ENCODE measurements at regions not wholly inside any gene's neighbourhood (a gene's known extent, or its start where the extent isn't known, plus 50 kb on each side); places are given as distances from the start of the nearest gene placed in this dataset.
"Not testable (repeated sequence)": the region's sequence is repeated elsewhere in the genome, so short reads cannot be mapped to it uniquely, and the experiment has no call there.

DNA sequence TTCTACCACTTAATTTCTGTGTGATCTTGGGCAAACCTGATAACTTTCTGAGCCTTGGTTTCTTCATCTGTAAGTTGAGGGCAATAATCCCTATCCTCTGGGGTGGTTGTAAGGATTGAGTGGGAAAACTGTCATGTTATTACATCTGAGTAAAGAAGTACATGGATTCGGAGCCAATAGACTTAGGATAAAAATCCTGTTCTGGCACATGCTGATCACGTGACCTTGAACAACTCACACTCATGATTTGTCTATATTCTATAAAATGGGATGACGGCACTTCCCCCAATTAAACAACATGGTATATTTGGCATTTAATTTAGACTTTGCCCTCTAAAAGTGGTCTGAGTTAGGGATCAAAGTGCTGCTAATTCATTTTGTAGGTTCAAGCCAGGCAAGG, 315.5 kb downstream of the PLPP3 start:
- DNase-seq, result no peak

- peak; percentile 26 for DNase-seq
These were observed 321.0 kb downstream of the PLPP3 start for GRCh38 chr1:56258371-56258770.

- DNase-seq, result no peak
These were observed 321.6 kb downstream of the PLPP3 start for GRCh38 chr1:56257726-56258125.

DNA sequence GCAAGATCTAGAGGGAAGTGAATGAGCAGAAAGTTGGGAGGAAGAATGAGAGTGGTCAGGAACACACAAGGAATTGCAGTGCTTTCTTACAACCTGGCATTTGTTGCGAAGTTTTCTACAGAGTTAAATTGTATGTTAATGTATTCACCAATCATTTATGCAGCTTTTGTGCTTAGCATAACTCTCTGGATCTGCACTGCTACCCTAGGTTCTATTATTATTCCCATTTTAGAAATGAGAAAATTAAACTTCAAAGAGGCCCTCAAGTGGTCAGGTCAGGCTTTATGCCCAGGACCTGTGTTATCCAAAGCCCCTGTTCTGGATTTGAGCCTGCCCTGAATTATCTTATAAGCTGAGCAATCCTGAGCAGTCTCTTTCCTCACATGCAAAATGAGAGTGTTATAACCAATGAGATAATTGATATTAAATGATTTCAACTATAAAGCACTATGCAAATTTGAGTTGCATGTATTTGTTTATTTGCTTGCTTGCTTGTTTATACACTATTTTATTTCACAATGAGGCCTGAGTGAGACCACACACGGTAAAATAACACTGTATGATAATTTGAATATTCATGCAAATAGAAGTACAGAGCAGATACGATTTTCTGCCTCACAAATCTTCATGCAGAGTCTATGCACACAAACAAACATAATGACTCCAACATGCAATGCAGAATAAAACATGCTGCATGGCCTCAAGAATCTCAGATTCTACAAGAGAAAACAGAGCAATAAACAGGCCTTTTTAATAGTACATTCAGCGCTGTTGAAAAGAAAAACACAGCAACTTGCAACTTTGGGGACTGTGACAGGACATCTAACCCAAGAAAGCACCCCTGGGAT, 323.0 kb downstream of the PLPP3 start:
- DNase-seq, result no peak

- peak; percentile 23 for DNase-seq
These were observed 323.7 kb downstream of the PLPP3 start for GRCh38 chr1:56255516-56256152.

DNA sequence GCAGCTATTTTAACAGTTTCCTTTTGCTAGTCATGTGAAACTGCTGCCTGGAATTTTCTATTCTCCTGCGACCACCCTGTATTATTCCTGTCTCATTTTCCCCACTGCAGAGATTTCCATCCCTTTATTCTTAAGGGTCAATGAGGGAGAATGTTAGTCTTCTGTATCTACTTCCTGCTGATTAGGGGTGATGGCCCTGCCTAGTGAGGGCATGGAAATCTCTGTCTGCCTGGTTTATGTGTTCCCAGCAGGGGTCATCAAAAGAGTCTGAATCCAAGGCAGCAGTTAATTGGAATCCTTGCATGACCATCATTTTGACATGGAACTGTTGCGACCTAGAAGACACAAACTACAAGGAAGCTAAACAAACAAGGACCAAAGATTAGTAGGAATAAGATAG, 325.2 kb downstream of the PLPP3 start:
- no peak for DNase-seq

DNA sequence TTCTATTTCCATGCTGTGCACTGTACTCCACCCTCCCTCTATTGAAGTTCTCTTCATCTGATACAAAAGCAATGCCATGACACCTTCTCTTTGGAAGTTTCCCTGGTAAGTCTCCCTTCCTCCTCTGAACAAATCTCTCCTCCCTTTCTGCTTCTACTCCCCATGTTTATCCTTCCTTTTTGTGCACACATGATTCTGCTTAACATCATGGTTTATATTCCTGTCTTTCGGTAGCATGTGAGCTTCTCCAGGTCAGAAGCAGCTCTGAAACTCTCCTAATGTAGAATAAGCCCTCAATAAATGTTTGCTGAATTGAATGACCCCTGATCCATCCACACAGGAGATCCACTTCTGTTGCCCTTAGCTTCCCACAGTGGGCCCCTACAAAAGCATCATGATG, 328.6 kb downstream of the PLPP3 start:
- no peak for DNase-seq

GRCh38 chr1:56249234-56249633, 330.1 kb downstream of the PLPP3 start:
- no peak for DNase-seq

GRCh38 chr1:56248138-56248537, 331.2 kb downstream of the PLPP3 start:
- no peak for DNase-seq

DNA sequence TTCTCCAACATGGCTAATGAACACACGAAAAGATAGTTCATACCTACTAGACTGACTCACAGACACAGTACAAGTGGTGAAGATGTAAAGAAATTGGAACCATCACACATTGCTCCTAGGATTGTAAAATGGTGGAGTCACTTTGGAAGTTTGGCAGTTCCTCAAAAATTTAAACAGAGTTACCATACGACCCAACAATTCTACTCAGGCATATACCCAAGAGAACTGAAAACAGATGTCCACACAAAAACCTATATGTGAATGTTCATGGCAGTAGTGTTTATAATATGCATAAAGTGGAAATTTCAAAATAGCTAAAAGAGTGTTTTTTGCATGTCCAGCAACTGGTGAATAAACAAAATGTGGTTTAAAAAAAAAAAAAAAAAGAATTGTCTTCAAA, 332.6 kb downstream of the PLPP3 start:
- not testable (repeated sequence) for DNase-seq

DNA sequence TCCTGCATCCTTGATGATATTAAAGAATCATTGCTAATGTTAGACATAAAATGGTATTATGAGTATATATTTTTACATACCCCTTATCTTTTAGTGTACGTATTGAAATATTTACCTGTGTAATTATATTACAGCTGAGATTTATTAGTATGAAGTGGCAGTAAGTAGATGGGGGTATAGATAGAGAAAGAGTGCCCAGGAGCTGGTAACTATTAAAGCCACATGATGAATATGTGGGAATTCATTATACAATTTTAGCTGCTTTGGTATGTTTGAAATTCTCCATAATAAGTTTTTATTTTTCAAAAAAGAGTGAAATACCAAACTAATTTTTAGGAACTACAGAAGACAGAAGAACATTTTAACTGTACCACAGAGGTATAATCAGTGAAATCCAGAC, 339.0 kb downstream of the PLPP3 start:
- no peak for DNase-seq

GRCh38 chr1:56237491-56238064, 341.8 kb downstream of the PLPP3 start:
- DNase-seq, result no peak

GRCh38 chr1:56236688-56237087, 342.7 kb downstream of the PLPP3 start:
- DNase-seq, result no peak

DNA sequence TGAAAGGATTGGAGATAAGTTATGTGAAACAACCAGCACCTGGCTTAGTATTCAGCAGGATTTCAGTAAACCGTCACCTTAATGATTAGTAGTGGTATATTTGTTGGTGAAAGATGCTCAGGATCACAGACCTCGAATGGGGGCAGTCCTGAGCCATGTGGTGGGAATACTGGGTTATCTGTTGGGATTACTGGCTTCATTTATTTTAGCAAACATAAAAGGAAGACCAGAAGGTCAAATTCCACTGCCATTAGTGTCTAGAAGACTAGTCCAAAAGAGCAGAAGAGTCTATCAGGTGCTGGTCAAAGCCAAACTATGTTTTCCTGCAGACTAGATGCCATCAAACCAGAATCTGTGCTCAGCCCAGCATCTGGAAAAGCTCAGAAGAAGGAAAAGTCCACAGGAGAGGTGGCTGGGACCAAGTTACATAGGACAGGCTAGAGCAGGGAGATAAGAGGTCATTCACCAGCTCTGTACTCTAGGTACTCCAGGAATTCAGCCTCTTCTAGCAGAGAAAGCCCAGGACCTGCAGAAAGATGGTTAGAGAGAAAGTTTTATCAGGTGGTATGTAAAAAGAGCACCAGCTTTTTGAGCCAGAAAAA, 343.4 kb downstream of the PLPP3 start:
- no peak for DNase-seq

- no peak for DNase-seq
These were observed 350.2 kb downstream of the PLPP3 start for GRCh38 chr1:56229186-56229585.

DNA sequence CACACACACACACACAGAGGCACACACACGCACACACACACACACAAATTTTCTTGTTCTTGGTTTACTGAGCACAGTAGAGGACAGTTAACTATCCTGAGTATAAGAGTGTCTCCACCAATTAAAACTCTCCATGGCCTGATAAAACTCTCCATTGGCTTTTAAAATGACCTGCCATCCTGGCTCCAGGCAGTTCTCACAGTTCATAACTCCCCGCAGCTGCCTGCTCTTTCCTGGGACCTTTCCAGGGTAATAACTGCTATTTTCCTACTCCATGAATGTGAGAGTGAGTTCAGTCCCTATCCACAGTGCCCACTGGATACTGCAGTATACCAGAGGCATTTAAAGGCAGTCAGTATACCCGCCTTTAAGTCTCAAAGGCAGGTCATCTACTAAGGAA, 351.5 kb downstream of the PLPP3 start:
- no peak for DNase-seq

GRCh38 chr1:56227401-56227800, 352.0 kb downstream of the PLPP3 start:
- DNase-seq, result no peak

GRCh38 chr1:56225964-56226815, 353.2 kb downstream of the PLPP3 start:
- DNase-seq, result no peak

DNA sequence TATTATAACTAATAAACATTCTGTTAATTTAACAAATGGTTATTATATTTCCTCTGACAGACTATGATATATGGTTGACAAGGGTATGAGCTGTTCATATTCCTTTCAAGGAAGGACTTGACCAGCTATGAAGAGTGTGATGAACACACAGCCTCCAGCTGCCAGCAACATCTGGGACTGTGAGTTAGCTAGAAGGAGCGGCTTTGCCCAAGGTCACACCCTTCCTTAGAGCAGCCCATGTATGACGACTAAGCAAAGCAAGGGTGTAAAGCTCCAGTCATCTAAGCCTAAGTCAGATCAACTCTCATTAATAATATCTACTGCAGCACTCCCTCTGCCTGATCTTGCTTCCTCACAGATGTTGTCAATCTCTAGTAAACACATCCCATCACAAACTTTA, 355.4 kb downstream of the PLPP3 start:
- no peak for DNase-seq

DNA sequence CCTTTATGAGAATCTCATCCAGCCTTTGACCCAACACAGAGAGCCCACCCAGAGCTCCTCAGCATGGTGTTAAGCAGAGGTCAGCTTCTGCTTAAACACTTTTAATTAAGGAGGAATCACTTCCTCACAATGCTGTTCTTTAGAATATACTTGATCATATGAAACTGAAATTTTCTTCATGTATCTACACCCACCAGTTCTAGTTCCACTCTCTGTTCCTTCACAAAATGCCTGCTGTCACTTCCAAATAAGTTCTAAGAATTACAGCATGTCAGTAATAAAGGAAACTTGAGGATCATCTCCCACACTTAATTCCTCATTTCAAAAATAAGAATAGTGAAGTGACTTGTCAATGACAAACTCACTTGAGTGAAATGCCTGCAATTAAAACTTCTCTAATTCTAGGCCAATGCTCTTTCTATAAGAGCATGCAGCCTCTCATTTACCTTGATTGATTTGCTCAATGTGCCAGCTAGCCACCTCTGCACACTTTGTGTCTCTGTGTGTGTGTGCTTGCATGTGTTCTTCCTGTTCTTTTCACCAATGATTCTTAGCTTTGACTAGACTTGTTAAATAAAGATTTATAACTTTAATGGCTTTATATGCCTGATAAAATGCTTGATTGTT, 356.3 kb downstream of the PLPP3 start:
- DNase-seq, result no peak

GRCh38 chr1:56220021-56220420, 359.3 kb downstream of the PLPP3 start:
- no peak for DNase-seq

GRCh38 chr1:56218023-56218422, 361.3 kb downstream of the PLPP3 start:
- DNase-seq, result no peak

Data from NCI-H2171 treated with DMSO at 0.1 percent for 48 hours (cell line).